Hepatocyte (in vitro differentiated cells): ENCODE measurements at regions not wholly inside any gene's neighbourhood (a gene's known extent, or its start where the extent isn't known, plus 50 kb on each side); places are given as distances from the start of the nearest gene placed in this dataset.

Experiments
- CTCF ChIP-seq: fragments of 200-600 bp; sonication (generic); IDR thresholded peaks from 2 replicates; pipeline ENCODE4 v1.5.1; 2016; ENCODE audit warnings: antibody characterized with exemption, mild to moderate bottlenecking; ENCODE audit not compliant: poor library complexity
- EZH2 ChIP-seq: fragments of 200-600 bp; sonication (generic); IDR thresholded peaks from 2 replicates; pipeline ENCODE4 v1.6.1; 2016; ENCODE audit warnings: antibody characterized with exemption, mild to moderate bottlenecking, borderline replicate concordance
- EZH2phosphoT487 ChIP-seq: fragments of 200-600 bp; sonication (generic); IDR thresholded peaks from one replicate; pipeline ENCODE4 v1.6.1; 2018; ENCODE audit warnings: antibody characterized with exemption, mild to moderate bottlenecking, low read depth, moderate library complexity; ENCODE audit not compliant: unreplicated experiment, severe bottlenecking

GRCh38 chr2:106334802-106335201, 133.4 kb downstream of the RGPD3 start:
- TF ChIP-seq CTCF (no peak), EZH2phosphoT487 (no peak), EZH2 (no peak)
